Coronary artery (tissue), 2 donors: ENCODE measurements at regions not wholly inside any gene's neighbourhood (a gene's known extent, or its start where the extent isn't known, plus 50 kb on each side); places are given as distances from the start of the nearest gene placed in this dataset.

Experiments
- DNase-seq: peaks from one replicate; pipeline ENCODE4 v3.0.0-alpha.2; 2017; ENCODE audit warnings: low spot score
- H3K27ac ChIP-seq, 2 donors: fragments of 200-600 bp; sonication (generic); one replicate each; pipeline ENCODE4 v1.5.1; 2016 to 2019
- H3K4me3 ChIP-seq: fragments of 200-600 bp; sonication (generic); 2 replicates; pipeline ENCODE4 v1.5.1; 2016; ENCODE audit warnings: mild to moderate bottlenecking, moderate library complexity
- TF ChIP-seq, protein P1 (sequence below): fragments of 200-600 bp; sonication (generic); IDR thresholded peaks from one replicate; pipeline ENCODE4 v1.5.1; 2019; ENCODE audit warnings: antibody characterized with exemption

- Histone ChIP-seq H3K4me3 (no peak overlapping the region), H3K27ac (no peak overlapping the region)
- TF ChIP-seq, protein P1, sequence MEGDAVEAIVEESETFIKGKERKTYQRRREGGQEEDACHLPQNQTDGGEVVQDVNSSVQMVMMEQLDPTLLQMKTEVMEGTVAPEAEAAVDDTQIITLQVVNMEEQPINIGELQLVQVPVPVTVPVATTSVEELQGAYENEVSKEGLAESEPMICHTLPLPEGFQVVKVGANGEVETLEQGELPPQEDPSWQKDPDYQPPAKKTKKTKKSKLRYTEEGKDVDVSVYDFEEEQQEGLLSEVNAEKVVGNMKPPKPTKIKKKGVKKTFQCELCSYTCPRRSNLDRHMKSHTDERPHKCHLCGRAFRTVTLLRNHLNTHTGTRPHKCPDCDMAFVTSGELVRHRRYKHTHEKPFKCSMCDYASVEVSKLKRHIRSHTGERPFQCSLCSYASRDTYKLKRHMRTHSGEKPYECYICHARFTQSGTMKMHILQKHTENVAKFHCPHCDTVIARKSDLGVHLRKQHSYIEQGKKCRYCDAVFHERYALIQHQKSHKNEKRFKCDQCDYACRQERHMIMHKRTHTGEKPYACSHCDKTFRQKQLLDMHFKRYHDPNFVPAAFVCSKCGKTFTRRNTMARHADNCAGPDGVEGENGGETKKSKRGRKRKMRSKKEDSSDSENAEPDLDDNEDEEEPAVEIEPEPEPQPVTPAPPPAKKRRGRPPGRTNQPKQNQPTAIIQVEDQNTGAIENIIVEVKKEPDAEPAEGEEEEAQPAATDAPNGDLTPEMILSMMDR, result no peak
- DNase-seq, result no peak
Measured at GRCh38 chr20:60690771-60691170, 561.3 kb upstream of the CDH4 start.

- H3K27ac ChIP-seq, result no peak overlapping the region
- DNase-seq, result no peak
- TF ChIP-seq, protein P1, result no peak
Measured at GRCh38 chr20:60691966-60692615, 560.0 kb upstream of the CDH4 start.

DNA sequence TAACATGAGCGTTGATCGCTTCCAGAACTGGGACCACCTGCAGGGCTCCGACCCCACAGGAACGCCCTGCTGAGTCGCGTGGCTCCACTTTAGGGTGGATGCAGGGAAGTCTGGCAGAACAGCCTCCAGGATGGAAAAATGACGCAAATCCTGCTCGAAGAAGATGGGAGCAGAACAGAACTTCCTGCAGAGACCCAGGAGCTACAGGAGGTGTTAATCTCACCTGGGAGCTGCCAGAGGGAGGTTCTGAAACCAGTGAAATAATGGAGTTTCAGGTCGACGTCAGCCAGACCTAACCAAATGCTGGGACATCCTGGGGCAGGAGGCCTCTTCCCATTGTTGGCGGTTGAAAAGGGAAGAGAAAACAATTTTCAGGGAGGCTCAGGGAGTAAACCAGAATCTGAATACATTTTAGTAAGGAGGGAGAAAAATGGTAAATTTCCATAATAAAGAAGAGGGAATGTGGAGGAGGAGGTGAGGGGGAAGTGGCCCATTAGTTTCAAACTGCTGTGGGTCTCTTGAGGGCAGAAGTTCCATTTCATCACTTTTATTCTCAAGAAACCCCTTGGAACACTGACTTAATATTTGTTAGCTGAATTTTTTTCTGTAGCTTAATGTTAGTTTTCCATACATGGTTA, 558.4 kb upstream of the CDH4 start:
- H3K27ac ChIP-seq, result no peak overlapping the region
- TF ChIP-seq, protein P1, result no peak
- H3K4me3 ChIP-seq, result no peak overlapping the region
- DNase-seq, result no peak

More at GRCh38 chr20:60691966-60692615, 560.0 kb upstream of the CDH4 start:
- H3K4me3 ChIP-seq, result no peak overlapping the region

DNA sequence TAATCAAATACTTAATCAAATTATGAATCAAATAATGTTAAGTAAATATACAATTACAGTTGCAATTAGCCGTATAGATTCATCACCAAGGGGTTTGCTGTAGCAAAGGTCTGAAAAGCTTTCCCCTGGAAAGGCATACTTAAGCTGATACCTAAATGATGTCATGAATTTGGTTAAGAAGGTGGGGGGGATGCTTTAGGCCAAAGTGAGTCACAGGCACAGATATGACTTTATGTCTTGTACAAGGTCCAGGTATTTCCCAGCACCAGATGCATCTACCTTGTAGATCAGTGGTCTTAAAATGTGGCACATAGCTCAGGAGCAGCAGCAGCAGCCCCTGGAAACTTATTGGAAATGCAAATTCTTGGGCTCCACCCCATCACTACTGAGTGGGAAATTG, 557.3 kb upstream of the CDH4 start:
- no peak for DNase-seq
- TF ChIP-seq, protein P1, result no peak
- H3K27ac ChIP-seq, result no peak overlapping the region
- no peak overlapping the region for H3K4me3 ChIP-seq

GRCh38 chr20:60695226-60696000, 556.6 kb upstream of the CDH4 start:
- no peak for DNase-seq
- no peak overlapping the region for H3K4me3 ChIP-seq
- H3K27ac ChIP-seq, result no peak overlapping the region
- TF ChIP-seq, protein P1, result no peak

- DNase-seq, result no peak
- TF ChIP-seq, protein P1, result no peak
- no peak overlapping the region for H3K27ac ChIP-seq
- H3K4me3 ChIP-seq, result no peak overlapping the region
Measured at GRCh38 chr20:60697252-60697651, 554.8 kb upstream of the CDH4 start.
